ENCODE measurements at regions not wholly inside any gene's neighbourhood (a gene's known extent, or its start where the extent isn't known, plus 50 kb on each side); places are given as distances from the start of the nearest gene placed in this dataset.

DNA sequence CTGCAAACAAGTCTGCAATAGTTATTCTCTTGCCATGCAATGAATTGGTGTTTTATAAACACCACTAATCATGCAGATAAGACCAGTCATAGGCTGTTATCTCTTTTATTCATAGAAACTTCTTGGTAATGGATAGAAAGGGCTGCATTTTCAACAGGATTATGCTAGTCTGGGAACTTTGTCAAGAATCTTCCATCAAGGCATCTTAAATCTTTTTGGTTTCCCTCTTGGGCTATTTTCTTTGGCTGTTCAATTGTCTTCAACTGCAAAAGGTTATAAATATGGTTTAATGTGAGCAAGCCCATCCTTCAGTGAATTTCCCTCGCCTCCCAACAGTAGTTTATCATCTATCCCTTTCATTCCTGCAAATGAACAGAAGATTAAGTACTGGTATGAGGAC is 59.0 kb upstream of the MINAR1 start:
- no peak for DNase-seq (ENCODE audit: low spot score)

DNA sequence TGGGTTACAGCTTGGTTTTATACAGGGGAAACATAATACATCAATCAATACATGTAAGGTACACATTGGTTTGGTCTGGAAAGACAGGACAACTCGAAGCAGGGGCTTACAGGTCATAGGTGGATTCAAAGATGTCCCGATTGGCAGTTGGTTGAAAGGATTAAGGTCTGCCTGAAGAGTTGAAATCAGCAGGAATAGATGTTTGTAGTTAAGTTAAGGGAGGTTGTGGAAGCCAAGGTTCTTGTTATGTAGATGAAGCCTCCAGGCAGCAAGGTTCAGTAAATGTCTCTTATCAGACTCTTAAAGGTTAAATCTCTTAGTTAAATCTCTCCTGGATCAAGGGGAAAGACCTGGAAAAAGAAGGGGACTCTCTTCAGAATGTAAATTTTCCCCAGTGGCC is 58.4 kb upstream of the MINAR1 start:
- no peak for DNase-seq (ENCODE audit: low spot score)

DNA sequence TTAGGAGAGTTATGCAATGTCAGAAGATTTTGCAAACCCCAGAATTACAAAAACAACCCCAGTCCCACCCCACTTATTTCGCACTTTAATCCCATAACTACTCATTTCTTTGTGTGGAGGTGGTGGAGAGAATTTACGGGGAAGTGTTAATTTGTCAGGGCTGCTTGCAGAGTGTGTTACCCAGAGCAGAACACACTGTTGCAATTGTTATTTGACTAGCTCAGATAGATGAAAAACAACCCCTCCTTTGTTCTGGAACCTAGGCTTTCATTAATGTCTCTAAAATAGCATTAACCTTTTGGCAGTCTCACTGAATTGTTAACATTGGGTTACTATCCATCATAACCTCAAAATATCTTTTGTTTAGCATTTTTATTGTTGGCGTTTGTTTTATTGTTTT is 55.8 kb upstream of the MINAR1 start:
- no peak for DNase-seq (ENCODE audit: low spot score)

DNA sequence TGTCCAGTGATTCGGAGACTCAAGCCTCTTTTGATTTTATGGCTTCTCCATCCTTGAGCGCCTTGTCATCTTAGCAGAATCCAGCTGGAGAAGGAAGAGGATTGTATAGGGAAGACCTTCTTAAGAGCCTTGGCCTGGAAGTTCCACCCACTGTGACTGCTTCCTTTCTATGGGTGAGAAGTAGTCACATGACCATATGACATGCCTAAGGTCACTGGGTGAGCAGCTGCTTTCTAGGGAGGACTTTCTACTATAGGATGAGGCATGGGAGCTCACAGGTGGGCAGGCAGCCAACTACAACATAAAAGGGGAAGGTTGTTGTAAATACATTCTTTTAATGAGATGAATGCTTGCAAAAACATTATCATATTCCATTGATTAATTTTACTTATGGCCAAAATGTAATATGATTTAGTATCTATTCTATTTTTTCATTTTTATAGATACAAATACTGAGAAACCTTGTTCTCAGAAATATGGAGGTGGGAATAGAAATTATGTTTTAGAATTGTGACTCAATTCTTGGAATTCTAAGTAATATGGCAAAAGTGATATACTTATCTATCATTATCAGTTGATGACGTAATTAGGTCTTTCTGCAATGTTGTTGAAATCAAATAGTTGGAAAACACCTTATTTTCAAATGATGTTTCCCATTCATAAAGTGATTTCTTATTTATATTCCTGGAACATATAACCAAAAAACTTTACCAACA is 53.6 kb upstream of the MINAR1 start:
- DNase-seq (ENCODE audit: low spot score), result peak; percentile 53

DNA sequence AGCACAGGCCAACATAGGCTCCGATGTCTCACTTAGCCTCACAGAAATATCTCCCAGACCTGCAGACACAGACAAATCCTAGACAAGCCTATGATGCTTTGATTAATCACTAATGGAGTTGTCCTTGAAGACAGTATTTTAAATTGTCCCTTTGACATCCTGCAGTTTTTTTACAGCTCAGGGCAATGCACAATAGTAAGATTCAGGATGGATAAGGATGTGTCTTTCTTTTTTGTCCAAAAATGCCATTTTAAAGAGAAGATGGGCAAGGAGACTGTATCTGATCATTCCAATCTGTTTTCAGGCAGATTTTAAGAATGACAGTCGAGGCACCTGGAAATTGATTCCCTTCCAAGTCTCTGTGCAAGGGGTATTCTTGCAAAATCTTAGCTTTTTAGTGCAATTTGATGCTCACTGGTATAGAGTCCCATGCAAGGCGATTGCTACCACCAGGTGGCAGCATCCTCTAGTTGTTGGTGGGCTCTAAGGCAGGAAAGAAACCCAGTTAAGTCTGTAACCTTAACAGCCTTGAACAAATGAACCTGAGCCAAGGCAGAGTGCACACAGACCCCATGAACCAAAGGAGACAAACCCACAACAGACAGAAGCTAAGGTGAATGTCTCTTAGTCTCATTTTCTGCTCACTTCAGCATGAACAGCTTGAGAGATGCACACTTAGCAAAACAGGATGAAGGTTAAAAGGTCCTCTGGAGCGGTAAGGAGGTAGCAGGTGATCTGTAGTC is 51.2 kb upstream of the MINAR1 start:
- DNase-seq (ENCODE audit: low spot score), result peak; percentile 73

DNA sequence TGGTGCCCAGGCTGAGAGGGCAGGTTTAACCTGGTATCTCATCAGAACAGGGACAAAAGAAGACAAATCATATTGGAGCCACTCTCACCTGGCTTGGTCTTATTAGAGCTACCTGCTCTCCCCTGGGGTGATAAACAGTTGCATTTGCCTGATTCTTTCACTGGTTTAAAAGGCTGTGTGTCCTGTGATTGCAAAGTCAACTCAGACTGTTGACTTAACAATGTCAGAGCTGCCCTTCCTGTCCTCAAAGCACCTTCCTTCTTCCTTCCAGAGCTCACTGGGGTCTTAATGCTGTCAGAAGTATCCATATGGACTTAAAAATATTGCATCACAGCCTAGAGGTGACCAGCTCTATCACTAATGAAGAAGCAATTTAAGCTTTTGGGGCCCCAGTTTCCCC is 50.5 kb upstream of the MINAR1 start:
- DNase-seq (ENCODE audit: low spot score), result no peak

Measured in RKO (cell line).